ENCODE measurements at regions not wholly inside any gene's neighbourhood (a gene's known extent, or its start where the extent isn't known, plus 50 kb on each side); places are given as distances from the start of the nearest gene placed in this dataset.

- Histone ChIP-seq H3K36me3 (ENCODE audit: control insufficient read depth in 4 of 4, insufficient read depth in 3 of 4, low read depth in 1 of 4, low read length in 3 of 4) (no peaks in the 10 kb centered on the region), H3K4me3 (ENCODE audit: low read depth in 1 of 3, low read length in 3 of 3) (no peak overlapping the region), H3K27ac (ENCODE audit: low read depth in 1 of 2, low read length in 2 of 2) (no peak overlapping the region), H3K27me3 (ENCODE audit: control insufficient read depth in 4 of 4, insufficient read depth in 4 of 4, low read length in 3 of 4) (no peaks in the 10 kb centered on the region), H3K9me3 (ENCODE audit: control insufficient read depth in 4 of 4, low read length in 3 of 4) (no peaks in the 10 kb centered on the region), H3K9ac (ENCODE audit: low read depth in 1 of 2, low read length in 2 of 2) (no peak overlapping the region), H3K4me1 (ENCODE audit: control insufficient read depth in 4 of 4, insufficient read depth in 4 of 4, low read length in 3 of 4) (no peaks in the 10 kb centered on the region)
- 64% methylated on average over 1 of the region's 1 CpG for WGBS
- no peak for DNase-seq (ENCODE audit: low spot score)
- TF ChIP-seq JUND (IDR thresholded peaks at IDR 0.05): no peak
- TF ChIP-seq REST (IDR thresholded peaks at IDR 0.05): no peak
- TF ChIP-seq FOXA2 (IDR thresholded peaks at IDR 0.05): no peak
- peak; percentile 26 for TF ChIP-seq CTCF (IDR thresholded peaks at IDR 0.05; ENCODE audit: low read depth, low read length, missing input control)
- TF ChIP-seq SP1 (IDR thresholded peaks at IDR 0.05): no peak
- no peak for TF ChIP-seq GABPA (IDR thresholded peaks at IDR 0.05 in 1 of 2, conservative IDR thresholded peaks at IDR 0.05 in 1 of 2)
- no peak for TF ChIP-seq ZBTB33 (IDR thresholded peaks at IDR 0.05)
- no peak for TF ChIP-seq FOXA1 (IDR thresholded peaks at IDR 0.05)
- no peak for TF ChIP-seq RXRA (IDR thresholded peaks at IDR 0.05)
- TF ChIP-seq HNF4A (conservative IDR thresholded peaks at IDR 0.05): no peak
- TF ChIP-seq TAF1 (conservative IDR thresholded peaks at IDR 0.05): no peak
- TF ChIP-seq EGR1 (IDR thresholded peaks at IDR 0.05; ENCODE audit: low read depth in 2 of 2): no peak
- TF ChIP-seq HNF4G (IDR thresholded peaks at IDR 0.05): no peak
- TF ChIP-seq ATF3 (IDR thresholded peaks at IDR 0.05): no peak
- TF ChIP-seq YY1 (IDR thresholded peaks at IDR 0.05): no peak
- TF ChIP-seq NR2F2 (IDR thresholded peaks at IDR 0.05): no peak
- TF ChIP-seq RAD21 (IDR thresholded peaks at IDR 0.05): peak; percentile 40 to 63
- TF ChIP-seq MAX (IDR thresholded peaks at IDR 0.05): no peak
Observed at GRCh38 chr3:90092994-90093393, 985.6 kb downstream of the EPHA3 start.
